Astrocyte (in vitro differentiated cells and primary cell): ENCODE measurements at regions not wholly inside any gene's neighbourhood (a gene's known extent, or its start where the extent isn't known, plus 50 kb on each side); places are given as distances from the start of the nearest gene placed in this dataset.

Experiments
- EZH2 ChIP-seq: IDR thresholded peaks from 2 replicates; pipeline ENCODE4 v1.6.1; 2012; ENCODE audit warnings: mild to moderate bottlenecking, low read length, inconsistent platforms; ENCODE audit not compliant: insufficient read depth
- TF ChIP-seq, protein P1 (sequence below): IDR thresholded peaks from 2 replicates; pipeline ENCODE4 v1.5.1; 2011; ENCODE audit warnings: low read depth, mild to moderate bottlenecking, inconsistent platforms, low read length, moderate library complexity; ENCODE audit not compliant: insufficient read depth

GRCh38 chr2:84280873-84281272 lies 178.2 kb downstream of the SUCLG1 start:
- TF ChIP-seq, protein P1, sequence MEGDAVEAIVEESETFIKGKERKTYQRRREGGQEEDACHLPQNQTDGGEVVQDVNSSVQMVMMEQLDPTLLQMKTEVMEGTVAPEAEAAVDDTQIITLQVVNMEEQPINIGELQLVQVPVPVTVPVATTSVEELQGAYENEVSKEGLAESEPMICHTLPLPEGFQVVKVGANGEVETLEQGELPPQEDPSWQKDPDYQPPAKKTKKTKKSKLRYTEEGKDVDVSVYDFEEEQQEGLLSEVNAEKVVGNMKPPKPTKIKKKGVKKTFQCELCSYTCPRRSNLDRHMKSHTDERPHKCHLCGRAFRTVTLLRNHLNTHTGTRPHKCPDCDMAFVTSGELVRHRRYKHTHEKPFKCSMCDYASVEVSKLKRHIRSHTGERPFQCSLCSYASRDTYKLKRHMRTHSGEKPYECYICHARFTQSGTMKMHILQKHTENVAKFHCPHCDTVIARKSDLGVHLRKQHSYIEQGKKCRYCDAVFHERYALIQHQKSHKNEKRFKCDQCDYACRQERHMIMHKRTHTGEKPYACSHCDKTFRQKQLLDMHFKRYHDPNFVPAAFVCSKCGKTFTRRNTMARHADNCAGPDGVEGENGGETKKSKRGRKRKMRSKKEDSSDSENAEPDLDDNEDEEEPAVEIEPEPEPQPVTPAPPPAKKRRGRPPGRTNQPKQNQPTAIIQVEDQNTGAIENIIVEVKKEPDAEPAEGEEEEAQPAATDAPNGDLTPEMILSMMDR, result no peak
- TF ChIP-seq EZH2, result no peak
